GM12873 (cell line): ENCODE measurements at regions not wholly inside any gene's neighbourhood (a gene's known extent, or its start where the extent isn't known, plus 50 kb on each side); places are given as distances from the start of the nearest gene placed in this dataset.

ENCODE experiments used
- TF ChIP-seq, protein P1 (sequence below): IDR thresholded peaks from 2 replicates; pipeline ENCODE4 v1.5.1; 2012; ENCODE audit warnings: low read depth, mild to moderate bottlenecking, moderate library complexity, low read length, control low read depth; ENCODE audit not compliant: insufficient read depth; ENCODE audit errors: missing control alignments

DNA sequence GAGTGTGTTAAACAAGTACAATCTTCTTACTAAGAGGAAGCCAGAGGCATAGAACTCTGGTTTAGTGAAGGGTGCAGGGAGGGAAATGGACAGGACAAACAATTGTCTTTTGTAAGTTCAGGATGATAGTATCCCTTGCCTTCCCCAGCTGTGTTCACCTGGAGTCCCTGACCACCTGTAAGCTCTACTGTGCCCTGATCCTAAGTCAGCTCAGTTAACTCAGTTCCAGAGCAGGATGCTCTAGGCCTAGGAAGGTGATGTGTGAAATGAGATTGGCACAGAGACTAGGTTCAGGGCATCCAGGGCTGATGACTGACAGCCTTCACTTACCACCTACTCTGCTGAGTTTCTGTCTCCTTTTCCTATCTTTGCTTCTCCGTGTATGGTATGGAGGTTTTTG lies 333.0 kb downstream of the SUCLG1 start:
- TF ChIP-seq, protein P1, sequence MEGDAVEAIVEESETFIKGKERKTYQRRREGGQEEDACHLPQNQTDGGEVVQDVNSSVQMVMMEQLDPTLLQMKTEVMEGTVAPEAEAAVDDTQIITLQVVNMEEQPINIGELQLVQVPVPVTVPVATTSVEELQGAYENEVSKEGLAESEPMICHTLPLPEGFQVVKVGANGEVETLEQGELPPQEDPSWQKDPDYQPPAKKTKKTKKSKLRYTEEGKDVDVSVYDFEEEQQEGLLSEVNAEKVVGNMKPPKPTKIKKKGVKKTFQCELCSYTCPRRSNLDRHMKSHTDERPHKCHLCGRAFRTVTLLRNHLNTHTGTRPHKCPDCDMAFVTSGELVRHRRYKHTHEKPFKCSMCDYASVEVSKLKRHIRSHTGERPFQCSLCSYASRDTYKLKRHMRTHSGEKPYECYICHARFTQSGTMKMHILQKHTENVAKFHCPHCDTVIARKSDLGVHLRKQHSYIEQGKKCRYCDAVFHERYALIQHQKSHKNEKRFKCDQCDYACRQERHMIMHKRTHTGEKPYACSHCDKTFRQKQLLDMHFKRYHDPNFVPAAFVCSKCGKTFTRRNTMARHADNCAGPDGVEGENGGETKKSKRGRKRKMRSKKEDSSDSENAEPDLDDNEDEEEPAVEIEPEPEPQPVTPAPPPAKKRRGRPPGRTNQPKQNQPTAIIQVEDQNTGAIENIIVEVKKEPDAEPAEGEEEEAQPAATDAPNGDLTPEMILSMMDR, result no peak

DNA sequence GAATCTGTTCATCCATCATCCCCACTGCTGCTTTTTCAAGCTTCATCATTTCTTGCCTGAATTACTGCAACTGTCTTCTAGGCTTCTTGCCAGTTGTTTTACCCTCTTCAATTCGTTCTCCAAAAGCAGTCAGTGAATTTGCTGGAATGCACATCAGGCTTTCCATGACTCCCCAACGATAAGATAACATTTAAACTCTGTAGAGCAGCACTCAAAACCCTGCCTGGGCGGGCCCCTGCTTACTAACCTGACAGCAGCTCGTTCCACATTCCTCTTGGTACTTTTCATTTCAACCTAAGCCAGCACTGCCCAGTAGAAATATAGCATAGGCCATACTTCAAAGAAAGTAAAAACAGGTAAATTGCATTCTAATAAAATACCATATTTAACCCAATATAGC lies 342.9 kb downstream of the SUCLG1 start:
- TF ChIP-seq, protein P1, result no peak

DNA sequence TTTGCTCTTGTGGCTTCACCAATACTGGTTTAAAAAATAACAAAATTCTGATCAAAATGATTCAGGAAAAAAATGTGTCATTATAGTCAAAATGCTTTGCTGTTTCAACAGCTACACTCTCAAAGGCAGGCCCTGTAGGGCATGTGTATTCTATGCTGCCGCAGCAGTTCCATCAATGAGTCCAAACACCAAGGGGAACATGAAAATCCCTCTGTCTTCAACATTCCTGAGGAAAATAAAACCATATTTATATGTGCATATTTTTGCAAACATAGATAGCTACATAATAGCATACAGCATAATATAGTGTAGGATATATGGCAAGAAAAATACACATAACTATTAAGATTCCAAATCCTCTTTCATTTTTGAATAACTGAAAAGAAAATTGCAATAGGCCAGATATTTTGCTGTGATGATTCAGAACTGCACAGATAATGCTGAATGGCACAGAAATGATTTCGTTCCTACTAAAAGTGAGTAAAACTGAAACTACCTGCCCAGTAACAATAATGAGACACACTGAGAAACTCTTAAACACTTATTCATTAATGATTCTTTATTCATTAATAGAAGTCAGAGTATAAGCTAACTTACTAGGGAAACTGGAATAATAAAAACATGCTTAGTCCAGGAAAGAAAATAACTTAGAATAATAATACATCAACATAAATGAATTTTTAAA lies 343.8 kb downstream of the SUCLG1 start:
- TF ChIP-seq, protein P1, result no peak

DNA sequence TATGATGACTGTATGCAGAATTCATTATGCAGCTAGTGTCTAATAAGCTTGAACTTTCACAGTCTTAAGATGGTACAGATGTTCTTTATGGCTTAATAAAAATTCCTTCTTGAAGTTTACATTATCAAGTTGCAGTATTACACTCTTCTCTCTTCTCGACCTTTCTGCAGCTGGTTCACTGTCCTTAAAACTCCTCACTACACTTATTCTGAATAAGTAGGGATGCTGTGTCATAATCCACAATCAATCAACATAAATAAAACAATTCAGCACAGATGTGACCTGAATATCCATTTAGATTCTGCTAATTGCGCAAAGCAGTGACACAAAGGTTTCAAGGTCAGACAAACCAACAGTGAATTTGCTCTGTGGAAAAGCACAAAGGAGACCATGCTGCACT lies 356.8 kb downstream of the SUCLG1 start:
- TF ChIP-seq, protein P1, result no peak

DNA sequence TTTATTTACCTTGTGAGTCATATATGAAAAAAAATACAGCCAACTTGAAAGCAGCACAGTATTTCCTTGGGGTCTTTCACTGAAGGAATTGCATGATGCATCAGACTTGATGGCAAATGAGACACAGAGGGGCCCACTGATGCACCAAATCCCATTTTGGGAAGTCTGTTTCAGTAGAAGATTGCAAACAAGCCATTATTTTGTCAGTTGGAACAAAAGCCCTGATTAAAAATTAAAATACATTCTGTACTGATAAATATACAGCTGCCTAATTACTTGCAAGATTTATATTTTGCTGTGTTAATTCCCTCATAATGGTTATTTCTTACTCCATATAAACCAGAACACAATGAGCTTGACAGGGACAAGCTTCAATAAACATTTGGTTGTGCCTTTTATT lies 370.4 kb downstream of the SUCLG1 start:
- TF ChIP-seq, protein P1, result no peak

DNA sequence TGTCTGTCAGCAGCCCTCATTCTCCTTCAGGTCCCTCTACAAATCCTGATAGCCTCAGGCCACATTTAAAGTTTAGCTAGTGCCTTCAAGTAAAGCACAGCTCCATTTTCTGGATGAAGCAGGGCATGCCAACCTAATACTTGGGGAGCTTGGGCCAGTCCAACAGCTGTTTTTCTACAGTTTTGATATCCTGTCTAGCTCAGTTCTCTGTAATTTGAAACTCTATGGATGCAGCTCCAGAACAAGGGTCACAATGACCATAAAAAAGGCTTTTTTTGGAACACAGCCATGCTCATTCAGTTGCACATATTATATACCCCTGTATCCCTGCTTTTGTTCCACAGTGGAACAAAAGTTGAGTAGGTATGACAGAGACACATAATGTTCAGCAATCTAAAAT lies 373.5 kb downstream of the SUCLG1 start:
- TF ChIP-seq, protein P1, result no peak

DNA sequence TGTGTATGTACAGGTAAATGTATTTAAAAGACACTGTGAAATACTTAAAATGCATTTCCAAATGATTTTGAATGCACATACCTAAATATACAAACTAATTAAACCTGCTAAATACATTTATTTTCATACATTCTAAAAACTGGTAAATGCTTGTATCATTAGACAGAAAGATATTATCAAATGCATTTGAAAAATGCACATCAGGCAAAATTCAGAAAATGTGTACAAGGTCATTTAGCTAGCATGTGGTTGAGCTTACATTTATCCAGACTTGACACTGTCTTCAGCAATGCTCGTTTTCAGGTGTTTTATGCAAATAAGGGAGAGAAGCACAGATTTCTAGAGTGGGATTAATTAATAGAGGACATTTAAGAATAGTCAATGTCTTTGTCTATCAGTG lies 374.2 kb downstream of the SUCLG1 start:
- TF ChIP-seq, protein P1, result no peak
